Stimulated activated CD8-positive, alpha-beta memory T cell treated with anti-CD3 and anti-CD28 coated beads, Interleukin-7, amount 100 ng/mL, for 4 hours (primary cell): ENCODE measurements at regions not wholly inside any gene's neighbourhood (a gene's known extent, or its start where the extent isn't known, plus 50 kb on each side); places are given as distances from the start of the nearest gene placed in this dataset.

Source experiments
- DNase-seq, 2 donors: peaks; one replicate each; pipeline ENCODE4 v3.0.0-alpha.2; 2020; ENCODE audit warnings: low read depth in 2 of 2

GRCh38 chr16:55947366-55947765 is 72.2 kb upstream of the CES5A start:
- no peak for DNase-seq

DNA sequence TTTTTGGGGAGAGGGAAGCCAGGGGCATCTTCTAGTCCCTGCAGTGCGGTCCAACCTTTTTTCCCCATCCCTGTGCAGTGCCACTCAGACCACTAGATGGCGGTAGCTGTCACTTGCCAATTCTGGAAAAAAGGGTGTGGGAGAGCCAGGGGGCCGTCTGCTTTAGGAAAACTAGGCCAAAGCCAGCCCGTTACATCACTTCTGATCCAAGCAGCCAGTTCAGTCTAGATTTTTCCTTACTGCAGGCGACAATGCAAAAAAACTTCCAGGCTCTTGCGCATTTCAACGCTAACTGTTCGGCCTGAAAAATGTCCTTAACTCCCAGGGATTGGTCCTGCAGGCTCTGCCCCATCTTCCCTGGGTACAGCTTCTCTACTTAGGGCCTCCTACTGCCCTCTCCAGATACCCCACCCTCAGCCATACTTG is 69.2 kb upstream of the CES5A start:
- DNase-seq = peak; percentile 7 to 23

- no peak for DNase-seq
These were observed 68.1 kb upstream of the CES5A start for GRCh38 chr16:55943267-55943666.

- no peak for DNase-seq
These were observed 67.6 kb upstream of the CES5A start for GRCh38 chr16:55942821-55943220.

DNA sequence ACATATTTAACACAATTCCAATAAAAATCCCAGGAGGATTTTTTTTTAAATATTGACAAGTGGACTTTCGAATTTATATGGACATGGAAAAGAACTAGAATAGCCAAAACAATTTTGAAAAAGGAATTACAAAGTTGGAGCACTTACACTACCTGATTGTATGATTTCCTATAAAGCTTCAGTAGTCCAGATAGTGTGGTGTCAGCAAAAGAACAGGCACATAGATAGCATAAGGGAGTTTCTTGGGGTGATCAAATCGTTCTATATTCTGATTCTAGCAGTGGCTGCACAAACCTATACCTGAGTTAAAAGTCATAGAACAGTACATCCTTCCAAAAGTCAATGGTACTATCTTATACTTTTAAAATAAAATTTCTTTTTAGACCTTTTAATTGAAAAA is 66.4 kb upstream of the CES5A start:
- DNase-seq = no peak

- DNase-seq = no peak
These were observed 63.0 kb upstream of the CES5A start for GRCh38 chr16:55938126-55938525.

DNA sequence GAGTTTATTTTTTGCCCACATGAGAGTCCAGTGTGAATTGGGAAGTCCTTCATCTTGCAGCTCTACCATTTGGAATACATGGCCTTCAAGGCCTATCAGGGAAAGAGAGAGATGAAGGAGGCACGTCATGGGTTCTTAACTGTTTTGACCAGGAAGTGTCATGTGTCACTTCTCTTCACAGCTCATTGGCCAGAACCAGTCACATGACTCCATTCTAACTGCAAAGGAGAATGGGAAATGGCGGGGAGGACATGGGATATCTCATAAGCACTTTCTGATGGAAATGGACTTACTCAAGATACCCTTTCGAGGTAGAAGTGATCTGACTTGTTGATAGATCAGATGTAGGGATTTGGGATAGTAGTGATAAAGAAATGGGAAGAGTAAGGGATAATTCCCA is 57.9 kb upstream of the CES5A start:
- DNase-seq = no peak

DNA sequence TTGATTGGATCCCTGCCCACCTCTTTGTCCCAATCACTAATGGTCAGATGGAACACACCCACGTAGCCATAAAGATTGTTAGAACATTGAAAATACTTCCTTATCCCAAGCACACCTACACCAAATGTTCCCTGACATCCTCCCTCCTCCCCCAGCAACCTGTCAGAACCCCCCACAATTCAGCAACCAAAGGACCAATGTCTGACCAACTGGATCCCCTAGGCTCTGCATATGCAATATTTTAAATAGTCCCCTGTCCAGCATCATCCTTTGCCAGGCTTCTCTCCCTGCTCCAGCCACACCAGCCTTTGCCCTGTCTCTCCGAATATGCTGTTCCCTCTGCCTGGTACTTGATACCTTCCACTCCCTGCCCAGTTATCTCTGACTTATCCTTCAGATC is 54.9 kb upstream of the CES5A start:
- DNase-seq = no peak

DNA sequence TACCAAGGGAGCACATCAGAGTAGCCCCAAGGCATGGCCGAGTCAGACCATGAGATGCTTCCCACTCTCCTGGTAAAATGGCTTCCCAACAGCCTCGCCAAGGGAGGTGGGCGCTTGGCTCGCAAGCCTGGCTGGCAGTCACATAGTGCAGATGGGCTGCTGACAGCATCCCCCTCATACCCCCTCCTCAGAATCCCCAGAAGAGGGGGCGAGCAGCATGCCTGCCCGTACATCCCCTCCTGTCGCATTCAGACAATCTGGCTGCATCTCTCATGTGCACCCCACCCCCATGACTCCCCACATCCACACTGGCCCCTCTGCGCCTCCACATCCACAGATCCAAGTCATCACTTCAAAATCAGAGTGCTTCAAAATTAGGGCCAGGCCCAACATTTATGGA is 54.0 kb upstream of the CES5A start:
- no peak for DNase-seq

DNA sequence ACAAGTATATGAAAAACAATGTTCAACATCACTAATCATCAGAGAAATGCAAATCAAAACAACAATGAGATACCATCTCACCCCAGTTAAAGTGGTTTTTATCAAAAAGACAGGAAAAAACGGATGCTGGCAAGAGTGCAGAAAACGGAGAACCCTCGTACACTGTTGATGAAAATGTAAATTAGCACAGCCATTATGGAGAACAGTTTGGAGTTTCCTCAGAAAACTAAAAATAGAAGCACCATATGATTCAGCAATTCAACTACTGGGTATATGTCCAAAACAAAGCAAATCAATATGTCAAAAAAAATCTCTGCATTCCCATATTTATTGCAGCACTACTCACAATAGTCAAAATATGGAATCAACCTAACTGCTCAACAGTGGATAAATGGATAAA is 50.1 kb upstream of the CES5A start:
- DNase-seq = no peak
